HEK293T (cell line): ENCODE measurements at regions not wholly inside any gene's neighbourhood (a gene's known extent, or its start where the extent isn't known, plus 50 kb on each side); places are given as distances from the start of the nearest gene placed in this dataset.

Experiments
- BHLHE40 ChIP-seq: fragments of 450-650 bp; IDR thresholded peaks from 2 replicates; pipeline ENCODE4 v1.6.1; 2016; ENCODE audit warnings: mild to moderate bottlenecking, moderate library complexity, borderline replicate concordance
- CTBP1 ChIP-seq: fragments of 450-650 bp; IDR thresholded peaks from 2 replicates; pipeline ENCODE4 v1.6.1; 2016; ENCODE audit warnings: borderline replicate concordance
- ELF4 ChIP-seq: fragments of 450-650 bp; IDR thresholded peaks from 2 replicates; pipeline ENCODE4 v1.6.1; 2017; ENCODE audit warnings: antibody characterized with exemption
- FOXA1 ChIP-seq: fragments of 450-650 bp; IDR thresholded peaks from 2 replicates; pipeline ENCODE4 v1.6.1; 2016; ENCODE audit warnings: mild to moderate bottlenecking
- FOXK2 ChIP-seq: fragments of 450-650 bp; IDR thresholded peaks from 2 replicates; pipeline ENCODE4 v1.6.1; 2016; ENCODE audit warnings: mild to moderate bottlenecking
- HDGF ChIP-seq: fragments of 450-650 bp; IDR thresholded peaks from 2 replicates; pipeline ENCODE4 v1.6.1; 2017; ENCODE audit warnings: antibody characterized with exemption, borderline replicate concordance
- LEF1 ChIP-seq: fragments of 450-650 bp; IDR thresholded peaks from 2 replicates; pipeline ENCODE4 v1.6.1; 2017; ENCODE audit warnings: mild to moderate bottlenecking, borderline replicate concordance
- NFRKB ChIP-seq: fragments of 450-650 bp; IDR thresholded peaks from 2 replicates; pipeline ENCODE4 v1.6.1; 2016; ENCODE audit warnings: mild to moderate bottlenecking, moderate library complexity
- SP1 ChIP-seq: fragments of 450-650 bp; IDR thresholded peaks from 2 replicates; pipeline ENCODE4 v1.6.1; 2017
- SUZ12 ChIP-seq: fragments of 450-650 bp; IDR thresholded peaks from 2 replicates; pipeline ENCODE4 v1.6.1; 2016; ENCODE audit warnings: mild to moderate bottlenecking
- TARDBP ChIP-seq: fragments of 450-650 bp; IDR thresholded peaks from 2 replicates; pipeline ENCODE4 v1.6.1; 2016
- ZNF384 ChIP-seq: fragments of 450-650 bp; IDR thresholded peaks from 2 replicates; pipeline ENCODE4 v1.6.1; 2016
- TF ChIP-seq, protein P1 (sequence below): fragments of 450-650 bp; IDR thresholded peaks from 2 replicates; pipeline ENCODE4 v1.6.1; 2016

GRCh38 chr5:130687085-130687733, 477.8 kb downstream of the HINT1 start:
- TF ChIP-seq NFRKB (no peak), SP1 (no peak), SUZ12 (no peak), FOXA1 (no peak), ZNF384 (no peak), HDGF (no peak), TARDBP (no peak), LEF1 (no peak), FOXK2 (no peak), BHLHE40 (no peak), CTBP1 (no peak), ELF4 (no peak)
- TF ChIP-seq, protein P1, sequence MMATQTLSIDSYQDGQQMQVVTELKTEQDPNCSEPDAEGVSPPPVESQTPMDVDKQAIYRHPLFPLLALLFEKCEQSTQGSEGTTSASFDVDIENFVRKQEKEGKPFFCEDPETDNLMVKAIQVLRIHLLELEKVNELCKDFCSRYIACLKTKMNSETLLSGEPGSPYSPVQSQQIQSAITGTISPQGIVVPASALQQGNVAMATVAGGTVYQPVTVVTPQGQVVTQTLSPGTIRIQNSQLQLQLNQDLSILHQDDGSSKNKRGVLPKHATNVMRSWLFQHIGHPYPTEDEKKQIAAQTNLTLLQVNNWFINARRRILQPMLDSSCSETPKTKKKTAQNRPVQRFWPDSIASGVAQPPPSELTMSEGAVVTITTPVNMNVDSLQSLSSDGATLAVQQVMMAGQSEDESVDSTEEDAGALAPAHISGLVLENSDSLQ: no peak
